ENCODE measurements at regions not wholly inside any gene's neighbourhood (a gene's known extent, or its start where the extent isn't known, plus 50 kb on each side); places are given as distances from the start of the nearest gene placed in this dataset.
A peak's percentile ranks its signal among the peaks of the same experiment; 100 is the strongest.

DNA sequence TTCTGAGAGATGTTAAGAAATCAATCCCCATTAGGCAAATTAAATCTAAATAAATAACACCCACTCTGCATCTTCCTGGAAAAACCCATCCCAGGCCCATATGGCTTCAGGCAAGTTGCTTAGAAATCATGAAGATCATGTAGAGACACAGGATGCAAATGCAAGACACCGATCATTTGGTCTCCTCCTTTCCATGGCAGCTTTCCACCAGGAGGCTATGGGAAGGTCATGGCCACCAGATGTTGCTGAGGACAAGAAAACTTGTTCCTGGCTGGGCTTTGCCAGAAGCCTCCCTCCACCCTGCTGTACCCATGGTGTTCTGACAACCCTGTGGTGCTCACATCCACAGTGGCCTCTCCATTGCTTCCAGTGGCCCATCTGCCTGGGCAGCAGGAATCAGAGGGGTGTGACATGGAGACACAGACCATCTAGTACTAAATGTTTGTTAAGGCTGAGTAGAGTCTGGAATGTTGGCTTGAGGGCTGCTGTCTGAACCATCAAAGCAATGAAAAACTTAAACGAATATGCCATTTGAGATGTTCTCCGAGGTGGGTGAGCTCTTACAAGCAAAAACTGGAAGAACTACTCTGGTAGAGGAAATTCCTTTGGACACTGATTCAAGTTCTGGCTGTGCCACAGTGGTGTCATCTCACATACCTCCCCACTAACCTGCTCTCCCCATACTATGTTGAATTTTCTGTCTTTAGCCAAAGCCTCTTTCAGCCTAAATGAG is 293.2 kb downstream of the TNS1 start:
- intact Hi-C loops (cut with micrococcal nuclease): loop anchor here (5.0 kb wide), 1 partner anchor 1027 kb away; no protein-coding TSS in a partner anchor
- H3K4me3 Mint-ChIP-seq: no peak overlapping the region
- 80% methylated on average over 1 of the region's 3 CpGs for WGBS (ENCODE audit: insufficient coverage)
- Histone ChIP-seq H3K79me2 (ENCODE audit: insufficient read depth, low read length) (no peaks in the 10 kb centered on the region), H3K4me1 (ENCODE audit: control insufficient read depth in 1 of 2, insufficient read depth in 2 of 2, low read length in 2 of 2) (peaks cover 6 to 8% of the 10 kb centered on the region in 2 donors), H3K27ac (ENCODE audit: low read depth in 1 of 2, low read length in 2 of 2) (no peak overlapping the region), H4K20me1 (ENCODE audit: insufficient read depth, low read length) (no peaks in the 10 kb centered on the region), H3K9ac (ENCODE audit: insufficient read depth, low read length, poor library complexity, severe bottlenecking) (no peak overlapping the region), H3K36me3 (replicated peaks in 1 of 2; ENCODE audit: control insufficient read depth in 1 of 2, insufficient read depth in 2 of 2, low read length in 2 of 2) (no peaks in the 10 kb centered on the region), H3K9me3 (replicated peaks in 1 of 2; ENCODE audit: control insufficient read depth in 1 of 2, insufficient read depth in 1 of 2, low read length in 2 of 2) (no peaks in the 10 kb centered on the region), H3K4me2 (replicated peaks; ENCODE audit: extremely low read depth, low read length, poor library complexity, severe bottlenecking) (no peak overlapping the region), H2AFZ (ENCODE audit: insufficient read depth, low read depth, low read length, poor library complexity, severe bottlenecking) (no peak overlapping the region), H3K4me3 (replicated peaks in 1 of 3; ENCODE audit: low read depth in 2 of 3, low read length in 3 of 3) (no peak overlapping the region), H3K27me3 (ENCODE audit: control insufficient read depth in 2 of 2, insufficient read depth in 2 of 2, low read length in 2 of 2) (peaks cover 0 to 4% of the 10 kb centered on the region in 2 donors)
- peak overlapping the region in 1 of 7 donors; percentile 57 for H3K27ac Mint-ChIP-seq
- peaks cover 0 to 3% (median 0%) of the 10 kb centered on the region in 7 donors for H3K9me3 Mint-ChIP-seq
- TF ChIP-seq, protein P1, sequence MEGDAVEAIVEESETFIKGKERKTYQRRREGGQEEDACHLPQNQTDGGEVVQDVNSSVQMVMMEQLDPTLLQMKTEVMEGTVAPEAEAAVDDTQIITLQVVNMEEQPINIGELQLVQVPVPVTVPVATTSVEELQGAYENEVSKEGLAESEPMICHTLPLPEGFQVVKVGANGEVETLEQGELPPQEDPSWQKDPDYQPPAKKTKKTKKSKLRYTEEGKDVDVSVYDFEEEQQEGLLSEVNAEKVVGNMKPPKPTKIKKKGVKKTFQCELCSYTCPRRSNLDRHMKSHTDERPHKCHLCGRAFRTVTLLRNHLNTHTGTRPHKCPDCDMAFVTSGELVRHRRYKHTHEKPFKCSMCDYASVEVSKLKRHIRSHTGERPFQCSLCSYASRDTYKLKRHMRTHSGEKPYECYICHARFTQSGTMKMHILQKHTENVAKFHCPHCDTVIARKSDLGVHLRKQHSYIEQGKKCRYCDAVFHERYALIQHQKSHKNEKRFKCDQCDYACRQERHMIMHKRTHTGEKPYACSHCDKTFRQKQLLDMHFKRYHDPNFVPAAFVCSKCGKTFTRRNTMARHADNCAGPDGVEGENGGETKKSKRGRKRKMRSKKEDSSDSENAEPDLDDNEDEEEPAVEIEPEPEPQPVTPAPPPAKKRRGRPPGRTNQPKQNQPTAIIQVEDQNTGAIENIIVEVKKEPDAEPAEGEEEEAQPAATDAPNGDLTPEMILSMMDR (IDR thresholded peaks at IDR 0.05): no peak
- peaks cover 6 to 16% (median 10%) of the 10 kb centered on the region in 3 donors for H3K27me3 Mint-ChIP-seq (ENCODE audit: low read depth in 3 of 3)
- no peak for DNase-seq
- peaks cover 17% of the 10 kb centered on the region for H3K4me1 Mint-ChIP-seq
- no peaks in the 10 kb centered on the region for H3K36me3 Mint-ChIP-seq

DNA sequence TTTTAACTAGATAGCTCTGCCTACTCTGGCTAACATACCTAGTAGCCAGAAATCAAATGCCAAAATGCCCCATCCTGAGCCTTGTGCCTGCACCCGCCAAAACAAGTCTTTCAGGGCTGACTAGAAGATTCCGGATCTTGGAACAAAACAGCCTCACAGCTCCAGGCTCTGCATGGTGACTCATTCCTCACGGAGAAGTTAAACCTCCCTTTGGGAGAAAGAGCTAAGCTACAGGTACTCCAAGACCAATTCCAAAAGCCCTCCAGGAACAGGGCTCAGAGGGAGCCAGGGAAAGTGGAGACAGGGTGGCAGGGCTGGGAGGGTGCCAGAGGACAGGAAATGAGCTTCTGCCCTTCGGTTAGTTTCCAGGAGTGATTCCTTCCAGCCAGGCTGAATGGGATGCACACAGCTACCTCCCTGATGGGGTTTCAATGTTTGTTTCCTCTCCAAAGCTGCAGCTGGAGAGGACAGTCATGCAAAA is 295.6 kb downstream of the TNS1 start:
- Histone ChIP-seq H3K4me1 (ENCODE audit: control insufficient read depth in 1 of 2, insufficient read depth in 2 of 2, low read length in 2 of 2) (no peaks in the 10 kb centered on the region), H3K27me3 (ENCODE audit: control insufficient read depth in 2 of 2, insufficient read depth in 2 of 2, low read length in 2 of 2) (peaks cover 0 to 4% of the 10 kb centered on the region in 2 donors), H3K9ac (ENCODE audit: insufficient read depth, low read length, poor library complexity, severe bottlenecking) (no peak overlapping the region), H3K4me2 (replicated peaks; ENCODE audit: extremely low read depth, low read length, poor library complexity, severe bottlenecking) (no peak overlapping the region), H2AFZ (ENCODE audit: insufficient read depth, low read depth, low read length, poor library complexity, severe bottlenecking) (no peak overlapping the region), H3K27ac (ENCODE audit: low read depth in 1 of 2, low read length in 2 of 2) (no peak overlapping the region), H3K4me3 (replicated peaks in 1 of 3; ENCODE audit: low read depth in 2 of 3, low read length in 3 of 3) (no peak overlapping the region), H4K20me1 (ENCODE audit: insufficient read depth, low read length) (no peaks in the 10 kb centered on the region), H3K36me3 (replicated peaks in 1 of 2; ENCODE audit: control insufficient read depth in 1 of 2, insufficient read depth in 2 of 2, low read length in 2 of 2) (no peaks in the 10 kb centered on the region), H3K79me2 (ENCODE audit: insufficient read depth, low read length) (no peaks in the 10 kb centered on the region), H3K9me3 (replicated peaks in 1 of 2; ENCODE audit: control insufficient read depth in 1 of 2, insufficient read depth in 1 of 2, low read length in 2 of 2) (no peaks in the 10 kb centered on the region)
- 78% methylated on average over 3 of the region's 4 CpGs for WGBS (ENCODE audit: insufficient coverage)
- Mint-ChIP-seq H3K9me3 (peaks cover 0 to 3% (median 0%) of the 10 kb centered on the region in 7 donors), H3K36me3 (no peaks in the 10 kb centered on the region), H3K27me3 (ENCODE audit: low read depth in 3 of 3) (peaks cover 2 to 13% (median 5%) of the 10 kb centered on the region in 3 donors), H3K4me1 (peaks cover 7% of the 10 kb centered on the region), H3K4me3 (no peak overlapping the region), H3K27ac (no peak overlapping the region)
- TF ChIP-seq, protein P1 (IDR thresholded peaks at IDR 0.05): no peak
- intact Hi-C loops (cut with micrococcal nuclease): no loop called here
- no peak for DNase-seq

Data from CD14-positive monocyte (primary cell).